ENCODE measurements at regions not wholly inside any gene's neighbourhood (a gene's known extent, or its start where the extent isn't known, plus 50 kb on each side); places are given as distances from the start of the nearest gene placed in this dataset.

DNA sequence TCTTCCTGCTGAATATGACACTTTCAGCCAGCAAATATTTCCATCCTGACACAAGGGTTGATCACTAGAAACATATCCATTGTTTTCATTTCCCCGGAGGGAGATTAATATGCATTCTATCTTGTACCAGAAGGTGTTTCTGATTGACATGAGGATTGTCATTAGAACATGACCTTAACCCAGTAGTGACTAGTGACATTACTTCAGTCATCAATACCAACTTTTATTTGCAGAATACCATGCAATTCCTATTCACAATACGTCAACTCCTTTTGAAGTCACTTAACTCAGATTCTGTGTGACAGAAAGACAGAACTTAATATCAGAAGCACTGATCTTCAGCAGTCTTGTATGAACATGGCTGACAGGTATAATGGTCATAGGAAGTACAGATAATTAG is 1108.9 kb upstream of the CRIM1 start (continued):
- TF ChIP-seq, protein P1, sequence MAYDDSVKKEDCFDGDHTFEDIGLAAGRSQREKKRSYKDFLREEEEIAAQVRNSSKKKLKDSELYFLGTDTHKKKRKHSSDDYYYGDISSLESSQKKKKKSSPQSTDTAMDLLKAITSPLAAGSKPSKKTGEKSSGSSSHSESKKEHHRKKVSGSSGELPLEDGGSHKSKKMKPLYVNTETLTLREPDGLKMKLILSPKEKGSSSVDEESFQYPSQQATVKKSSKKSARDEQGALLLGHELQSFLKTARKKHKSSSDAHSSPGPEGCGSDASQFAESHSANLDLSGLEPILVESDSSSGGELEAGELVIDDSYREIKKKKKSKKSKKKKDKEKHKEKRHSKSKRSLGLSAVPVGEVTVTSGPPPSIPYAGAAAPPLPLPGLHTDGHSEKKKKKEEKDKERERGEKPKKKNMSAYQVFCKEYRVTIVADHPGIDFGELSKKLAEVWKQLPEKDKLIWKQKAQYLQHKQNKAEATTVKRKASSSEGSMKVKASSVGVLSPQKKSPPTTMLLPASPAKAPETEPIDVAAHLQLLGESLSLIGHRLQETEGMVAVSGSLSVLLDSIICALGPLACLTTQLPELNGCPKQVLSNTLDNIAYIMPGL (CRISPR knock-in tag; IDR thresholded peaks at IDR 0.05), result no peak
- no peak for TF ChIP-seq GABPB1 (CRISPR knock-in tag; IDR thresholded peaks at IDR 0.05)
- TF ChIP-seq, protein P2, sequence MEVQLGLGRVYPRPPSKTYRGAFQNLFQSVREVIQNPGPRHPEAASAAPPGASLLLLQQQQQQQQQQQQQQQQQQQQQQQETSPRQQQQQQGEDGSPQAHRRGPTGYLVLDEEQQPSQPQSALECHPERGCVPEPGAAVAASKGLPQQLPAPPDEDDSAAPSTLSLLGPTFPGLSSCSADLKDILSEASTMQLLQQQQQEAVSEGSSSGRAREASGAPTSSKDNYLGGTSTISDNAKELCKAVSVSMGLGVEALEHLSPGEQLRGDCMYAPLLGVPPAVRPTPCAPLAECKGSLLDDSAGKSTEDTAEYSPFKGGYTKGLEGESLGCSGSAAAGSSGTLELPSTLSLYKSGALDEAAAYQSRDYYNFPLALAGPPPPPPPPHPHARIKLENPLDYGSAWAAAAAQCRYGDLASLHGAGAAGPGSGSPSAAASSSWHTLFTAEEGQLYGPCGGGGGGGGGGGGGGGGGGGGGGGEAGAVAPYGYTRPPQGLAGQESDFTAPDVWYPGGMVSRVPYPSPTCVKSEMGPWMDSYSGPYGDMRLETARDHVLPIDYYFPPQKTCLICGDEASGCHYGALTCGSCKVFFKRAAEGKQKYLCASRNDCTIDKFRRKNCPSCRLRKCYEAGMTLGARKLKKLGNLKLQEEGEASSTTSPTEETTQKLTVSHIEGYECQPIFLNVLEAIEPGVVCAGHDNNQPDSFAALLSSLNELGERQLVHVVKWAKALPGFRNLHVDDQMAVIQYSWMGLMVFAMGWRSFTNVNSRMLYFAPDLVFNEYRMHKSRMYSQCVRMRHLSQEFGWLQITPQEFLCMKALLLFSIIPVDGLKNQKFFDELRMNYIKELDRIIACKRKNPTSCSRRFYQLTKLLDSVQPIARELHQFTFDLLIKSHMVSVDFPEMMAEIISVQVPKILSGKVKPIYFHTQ (CRISPR knock-in tag; IDR thresholded peaks at IDR 0.05), result no peak
- no peak for TF ChIP-seq ZNF232 (CRISPR knock-in tag; IDR thresholded peaks at IDR 0.05)
- TF ChIP-seq, protein P3, sequence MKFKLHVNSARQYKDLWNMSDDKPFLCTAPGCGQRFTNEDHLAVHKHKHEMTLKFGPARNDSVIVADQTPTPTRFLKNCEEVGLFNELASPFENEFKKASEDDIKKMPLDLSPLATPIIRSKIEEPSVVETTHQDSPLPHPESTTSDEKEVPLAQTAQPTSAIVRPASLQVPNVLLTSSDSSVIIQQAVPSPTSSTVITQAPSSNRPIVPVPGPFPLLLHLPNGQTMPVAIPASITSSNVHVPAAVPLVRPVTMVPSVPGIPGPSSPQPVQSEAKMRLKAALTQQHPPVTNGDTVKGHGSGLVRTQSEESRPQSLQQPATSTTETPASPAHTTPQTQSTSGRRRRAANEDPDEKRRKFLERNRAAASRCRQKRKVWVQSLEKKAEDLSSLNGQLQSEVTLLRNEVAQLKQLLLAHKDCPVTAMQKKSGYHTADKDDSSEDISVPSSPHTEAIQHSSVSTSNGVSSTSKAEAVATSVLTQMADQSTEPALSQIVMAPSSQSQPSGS (CRISPR knock-in tag; IDR thresholded peaks at IDR 0.05; ENCODE audit: borderline replicate concordance, low read depth), result no peak
- TF ChIP-seq NR3C1 (CRISPR knock-in tag; conservative IDR thresholded peaks at IDR 0.05; ENCODE audit: low read depth), result no peak
- TF ChIP-seq, protein P4, sequence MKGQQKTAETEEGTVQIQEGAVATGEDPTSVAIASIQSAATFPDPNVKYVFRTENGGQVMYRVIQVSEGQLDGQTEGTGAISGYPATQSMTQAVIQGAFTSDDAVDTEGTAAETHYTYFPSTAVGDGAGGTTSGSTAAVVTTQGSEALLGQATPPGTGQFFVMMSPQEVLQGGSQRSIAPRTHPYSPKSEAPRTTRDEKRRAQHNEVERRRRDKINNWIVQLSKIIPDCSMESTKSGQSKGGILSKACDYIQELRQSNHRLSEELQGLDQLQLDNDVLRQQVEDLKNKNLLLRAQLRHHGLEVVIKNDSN (CRISPR knock-in tag; IDR thresholded peaks at IDR 0.05), result no peak
- no peak for TF ChIP-seq GTF2I (CRISPR knock-in tag; conservative IDR thresholded peaks at IDR 0.05)
- TF ChIP-seq, protein P5, sequence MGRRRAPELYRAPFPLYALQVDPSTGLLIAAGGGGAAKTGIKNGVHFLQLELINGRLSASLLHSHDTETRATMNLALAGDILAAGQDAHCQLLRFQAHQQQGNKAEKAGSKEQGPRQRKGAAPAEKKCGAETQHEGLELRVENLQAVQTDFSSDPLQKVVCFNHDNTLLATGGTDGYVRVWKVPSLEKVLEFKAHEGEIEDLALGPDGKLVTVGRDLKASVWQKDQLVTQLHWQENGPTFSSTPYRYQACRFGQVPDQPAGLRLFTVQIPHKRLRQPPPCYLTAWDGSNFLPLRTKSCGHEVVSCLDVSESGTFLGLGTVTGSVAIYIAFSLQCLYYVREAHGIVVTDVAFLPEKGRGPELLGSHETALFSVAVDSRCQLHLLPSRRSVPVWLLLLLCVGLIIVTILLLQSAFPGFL (CRISPR knock-in tag; IDR thresholded peaks at IDR 0.05; ENCODE audit: borderline replicate concordance), result no peak
- no peak for TF ChIP-seq MYBL2 (CRISPR knock-in tag; IDR thresholded peaks at IDR 0.05)
- no peak for TF ChIP-seq SP1 (CRISPR knock-in tag; conservative IDR thresholded peaks at IDR 0.05)

DNA sequence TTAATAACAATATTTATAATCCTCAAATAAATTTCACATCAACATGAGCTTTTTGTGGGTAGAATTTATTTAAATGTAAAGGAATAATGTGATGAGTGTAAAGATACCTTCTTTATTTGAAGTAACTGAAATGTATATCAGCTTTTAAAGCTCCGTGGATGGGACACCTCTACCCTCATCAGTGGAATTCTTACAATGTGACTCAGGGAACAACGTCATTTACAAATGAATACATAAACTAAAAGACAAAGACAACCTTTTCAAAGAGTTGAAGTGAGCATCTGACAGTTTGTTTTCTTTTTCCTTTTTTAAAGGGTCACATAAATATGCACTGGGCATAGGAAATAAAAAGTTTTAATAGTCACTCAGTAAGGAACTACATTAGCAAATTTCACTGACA is 1127.0 kb upstream of the CRIM1 start:
- DNase-seq (ENCODE audit: low spot score) (no peak), ATAC-seq (peak; percentile 92)
- H3K27me3 Mint-ChIP-seq (ENCODE audit: low read depth), result no peaks in the 10 kb centered on the region
- peaks cover 27% of the 10 kb centered on the region for H3K4me1 Mint-ChIP-seq
- H3K4me3 Mint-ChIP-seq, result no peak overlapping the region
- peak overlapping the region; percentile 77; the same call in 1 of the 2 replicates for H3K27ac Mint-ChIP-seq
- H3K9me3 Mint-ChIP-seq, result peaks cover 13% of the 10 kb centered on the region
- POLR2A ChIA-PET, result no interaction called here
- H3K36me3 Mint-ChIP-seq, result peaks cover 12% of the 10 kb centered on the region
- CTCF ChIA-PET, result no interaction called here
- TF ChIP-seq, protein P6, sequence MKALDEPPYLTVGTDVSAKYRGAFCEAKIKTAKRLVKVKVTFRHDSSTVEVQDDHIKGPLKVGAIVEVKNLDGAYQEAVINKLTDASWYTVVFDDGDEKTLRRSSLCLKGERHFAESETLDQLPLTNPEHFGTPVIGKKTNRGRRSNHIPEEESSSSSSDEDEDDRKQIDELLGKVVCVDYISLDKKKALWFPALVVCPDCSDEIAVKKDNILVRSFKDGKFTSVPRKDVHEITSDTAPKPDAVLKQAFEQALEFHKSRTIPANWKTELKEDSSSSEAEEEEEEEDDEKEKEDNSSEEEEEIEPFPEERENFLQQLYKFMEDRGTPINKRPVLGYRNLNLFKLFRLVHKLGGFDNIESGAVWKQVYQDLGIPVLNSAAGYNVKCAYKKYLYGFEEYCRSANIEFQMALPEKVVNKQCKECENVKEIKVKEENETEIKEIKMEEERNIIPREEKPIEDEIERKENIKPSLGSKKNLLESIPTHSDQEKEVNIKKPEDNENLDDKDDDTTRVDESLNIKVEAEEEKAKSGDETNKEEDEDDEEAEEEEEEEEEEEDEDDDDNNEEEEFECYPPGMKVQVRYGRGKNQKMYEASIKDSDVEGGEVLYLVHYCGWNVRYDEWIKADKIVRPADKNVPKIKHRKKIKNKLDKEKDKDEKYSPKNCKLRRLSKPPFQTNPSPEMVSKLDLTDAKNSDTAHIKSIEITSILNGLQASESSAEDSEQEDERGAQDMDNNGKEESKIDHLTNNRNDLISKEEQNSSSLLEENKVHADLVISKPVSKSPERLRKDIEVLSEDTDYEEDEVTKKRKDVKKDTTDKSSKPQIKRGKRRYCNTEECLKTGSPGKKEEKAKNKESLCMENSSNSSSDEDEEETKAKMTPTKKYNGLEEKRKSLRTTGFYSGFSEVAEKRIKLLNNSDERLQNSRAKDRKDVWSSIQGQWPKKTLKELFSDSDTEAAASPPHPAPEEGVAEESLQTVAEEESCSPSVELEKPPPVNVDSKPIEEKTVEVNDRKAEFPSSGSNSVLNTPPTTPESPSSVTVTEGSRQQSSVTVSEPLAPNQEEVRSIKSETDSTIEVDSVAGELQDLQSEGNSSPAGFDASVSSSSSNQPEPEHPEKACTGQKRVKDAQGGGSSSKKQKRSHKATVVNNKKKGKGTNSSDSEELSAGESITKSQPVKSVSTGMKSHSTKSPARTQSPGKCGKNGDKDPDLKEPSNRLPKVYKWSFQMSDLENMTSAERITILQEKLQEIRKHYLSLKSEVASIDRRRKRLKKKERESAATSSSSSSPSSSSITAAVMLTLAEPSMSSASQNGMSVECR (CRISPR knock-in tag; IDR thresholded peaks at IDR 0.05; ENCODE audit: borderline replicate concordance), result no peak
- TF ChIP-seq NFATC4 (CRISPR knock-in tag; IDR thresholded peaks at IDR 0.05), result no peak
- TF ChIP-seq, protein P2 (CRISPR knock-in tag; IDR thresholded peaks at IDR 0.05), result no peak
- no peak for TF ChIP-seq HMGA2 (CRISPR knock-in tag; IDR thresholded peaks at IDR 0.05)
- TF ChIP-seq, protein P7, sequence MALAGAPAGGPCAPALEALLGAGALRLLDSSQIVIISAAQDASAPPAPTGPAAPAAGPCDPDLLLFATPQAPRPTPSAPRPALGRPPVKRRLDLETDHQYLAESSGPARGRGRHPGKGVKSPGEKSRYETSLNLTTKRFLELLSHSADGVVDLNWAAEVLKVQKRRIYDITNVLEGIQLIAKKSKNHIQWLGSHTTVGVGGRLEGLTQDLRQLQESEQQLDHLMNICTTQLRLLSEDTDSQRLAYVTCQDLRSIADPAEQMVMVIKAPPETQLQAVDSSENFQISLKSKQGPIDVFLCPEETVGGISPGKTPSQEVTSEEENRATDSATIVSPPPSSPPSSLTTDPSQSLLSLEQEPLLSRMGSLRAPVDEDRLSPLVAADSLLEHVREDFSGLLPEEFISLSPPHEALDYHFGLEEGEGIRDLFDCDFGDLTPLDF (CRISPR knock-in tag; IDR thresholded peaks at IDR 0.05), result no peak
- no peak for TF ChIP-seq SMAD3 (CRISPR knock-in tag; IDR thresholded peaks at IDR 0.05; ENCODE audit: borderline replicate concordance)
- no peak for TF ChIP-seq SP1 (CRISPR knock-in tag; conservative IDR thresholded peaks at IDR 0.05)
- no peak for TF ChIP-seq EMX1 (CRISPR knock-in tag; IDR thresholded peaks at IDR 0.05)
- TF ChIP-seq, protein P8, sequence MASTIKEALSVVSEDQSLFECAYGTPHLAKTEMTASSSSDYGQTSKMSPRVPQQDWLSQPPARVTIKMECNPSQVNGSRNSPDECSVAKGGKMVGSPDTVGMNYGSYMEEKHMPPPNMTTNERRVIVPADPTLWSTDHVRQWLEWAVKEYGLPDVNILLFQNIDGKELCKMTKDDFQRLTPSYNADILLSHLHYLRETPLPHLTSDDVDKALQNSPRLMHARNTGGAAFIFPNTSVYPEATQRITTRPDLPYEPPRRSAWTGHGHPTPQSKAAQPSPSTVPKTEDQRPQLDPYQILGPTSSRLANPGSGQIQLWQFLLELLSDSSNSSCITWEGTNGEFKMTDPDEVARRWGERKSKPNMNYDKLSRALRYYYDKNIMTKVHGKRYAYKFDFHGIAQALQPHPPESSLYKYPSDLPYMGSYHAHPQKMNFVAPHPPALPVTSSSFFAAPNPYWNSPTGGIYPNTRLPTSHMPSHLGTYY (CRISPR knock-in tag; IDR thresholded peaks at IDR 0.05), result no peak

Measured in WTC11 (cell line).